VCaP (cell line): ENCODE measurements at regions not wholly inside any gene's neighbourhood (a gene's known extent, or its start where the extent isn't known, plus 50 kb on each side); places are given as distances from the start of the nearest gene placed in this dataset.

ENCODE experiments used
- H3K27ac ChIP-seq: fragments of 450-650 bp; 2 replicates; pipeline ENCODE4 v1.5.1; 2017
- CTCF ChIP-seq: fragments of 450-650 bp; conservative IDR thresholded peaks from 2 replicates; pipeline ENCODE4 v1.5.1; 2017; ENCODE audit warnings: mild to moderate bottlenecking, moderate library complexity

GRCh38 chrX:141405853-141406492 is 163.7 kb upstream of the SPANXC start:
- no peak overlapping the region for H3K27ac ChIP-seq
- no peak for TF ChIP-seq CTCF

- H3K27ac ChIP-seq = no peak overlapping the region
- no peak for TF ChIP-seq CTCF
These were observed 163.2 kb upstream of the SPANXC start for GRCh38 chrX:141405486-141405852.

GRCh38 chrX:141402897-141403610 is 160.7 kb upstream of the SPANXC start:
- TF ChIP-seq CTCF = no peak

GRCh38 chrX:141396536-141396935 is 154.2 kb upstream of the SPANXC start:
- H3K27ac ChIP-seq = no peak overlapping the region
- no peak for TF ChIP-seq CTCF

More at GRCh38 chrX:141402897-141403610, 160.7 kb upstream of the SPANXC start:
- no peak overlapping the region for H3K27ac ChIP-seq

- TF ChIP-seq CTCF = no peak
These were observed 132.9 kb upstream of the SPANXC start for GRCh38 chrX:141375011-141375760.

GRCh38 chrX:141341743-141342142 is 99.4 kb upstream of the SPANXC start:
- H3K27ac ChIP-seq = no peak overlapping the region
- TF ChIP-seq CTCF = no peak

More at GRCh38 chrX:141375011-141375760, 132.9 kb upstream of the SPANXC start:
- no peak overlapping the region for H3K27ac ChIP-seq

GRCh38 chrX:141341341-141341740 is 99.0 kb upstream of the SPANXC start:
- no peak overlapping the region for H3K27ac ChIP-seq
- no peak for TF ChIP-seq CTCF
